ENCODE measurements at regions not wholly inside any gene's neighbourhood (a gene's known extent, or its start where the extent isn't known, plus 50 kb on each side); places are given as distances from the start of the nearest gene placed in this dataset.

DNA sequence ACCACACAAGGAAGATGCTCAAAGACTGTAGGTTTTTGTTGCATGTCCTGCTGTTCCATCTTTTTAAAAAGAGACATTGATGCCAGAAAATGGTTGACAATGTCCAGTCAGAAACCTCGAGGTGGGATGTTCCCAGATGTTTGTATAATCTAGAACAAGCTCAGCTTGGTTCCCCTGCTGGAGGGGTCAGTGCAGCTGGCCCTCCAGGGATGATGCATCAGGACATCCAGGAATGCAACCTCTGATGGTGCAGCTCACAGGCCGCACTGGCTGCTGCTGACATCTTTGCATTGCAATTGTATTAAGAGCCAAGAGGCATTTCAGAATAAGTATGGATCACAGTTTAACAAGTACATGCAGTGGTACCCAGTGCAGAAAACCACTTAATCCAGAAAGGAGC, 122.4 kb downstream of the MED10 start:
- no peak for TF ChIP-seq POLR2A (IDR thresholded peaks at IDR 0.05; ENCODE audit: extremely low read depth, insufficient read length)
- TF ChIP-seq, protein P1, sequence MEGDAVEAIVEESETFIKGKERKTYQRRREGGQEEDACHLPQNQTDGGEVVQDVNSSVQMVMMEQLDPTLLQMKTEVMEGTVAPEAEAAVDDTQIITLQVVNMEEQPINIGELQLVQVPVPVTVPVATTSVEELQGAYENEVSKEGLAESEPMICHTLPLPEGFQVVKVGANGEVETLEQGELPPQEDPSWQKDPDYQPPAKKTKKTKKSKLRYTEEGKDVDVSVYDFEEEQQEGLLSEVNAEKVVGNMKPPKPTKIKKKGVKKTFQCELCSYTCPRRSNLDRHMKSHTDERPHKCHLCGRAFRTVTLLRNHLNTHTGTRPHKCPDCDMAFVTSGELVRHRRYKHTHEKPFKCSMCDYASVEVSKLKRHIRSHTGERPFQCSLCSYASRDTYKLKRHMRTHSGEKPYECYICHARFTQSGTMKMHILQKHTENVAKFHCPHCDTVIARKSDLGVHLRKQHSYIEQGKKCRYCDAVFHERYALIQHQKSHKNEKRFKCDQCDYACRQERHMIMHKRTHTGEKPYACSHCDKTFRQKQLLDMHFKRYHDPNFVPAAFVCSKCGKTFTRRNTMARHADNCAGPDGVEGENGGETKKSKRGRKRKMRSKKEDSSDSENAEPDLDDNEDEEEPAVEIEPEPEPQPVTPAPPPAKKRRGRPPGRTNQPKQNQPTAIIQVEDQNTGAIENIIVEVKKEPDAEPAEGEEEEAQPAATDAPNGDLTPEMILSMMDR (IDR thresholded peaks at IDR 0.05; ENCODE audit: low read depth, low read length) = no peak

All from NB4 (cell line).